Fibroblast of lung (primary cell): ENCODE measurements at regions not wholly inside any gene's neighbourhood (a gene's known extent, or its start where the extent isn't known, plus 50 kb on each side); places are given as distances from the start of the nearest gene placed in this dataset.

ENCODE experiments used
- DNase-seq, 2 donors: peaks; one replicate each; pipeline versions ENCODE4 v3.0.0 to v3.0.0-alpha.2; 2010; ENCODE audit warnings: low read depth in 2 of 2
- H2AFZ ChIP-seq: 2 replicates; pipeline ENCODE4 v1.5.1; 2012; ENCODE audit warnings: low read length, control low read depth, inconsistent platforms
- H3K27ac ChIP-seq: 2 replicates; pipeline ENCODE4 v1.5.1; 2011; ENCODE audit warnings: low read length, control low read depth; ENCODE audit not compliant: insufficient read depth
- H3K27me3 ChIP-seq: 2 replicates; pipeline ENCODE4 v1.5.1; 2011; ENCODE audit warnings: mild to moderate bottlenecking, low read length; ENCODE audit not compliant: control insufficient read depth, insufficient read depth
- H3K36me3 ChIP-seq: 2 replicates; pipeline ENCODE4 v1.5.1; 2011; ENCODE audit warnings: low read length; ENCODE audit not compliant: control insufficient read depth, insufficient read depth
- H3K4me1 ChIP-seq: 2 replicates; pipeline ENCODE4 v1.5.1; 2011; ENCODE audit warnings: low read length; ENCODE audit not compliant: control insufficient read depth, insufficient read depth; ENCODE audit errors: extremely low read depth
- H3K4me2 ChIP-seq: 2 replicates; pipeline ENCODE4 v1.5.1; 2011; ENCODE audit warnings: low read length, control low read depth; ENCODE audit not compliant: insufficient read depth; ENCODE audit errors: extremely low read depth
- H3K4me3 ChIP-seq, 4 experiments: fragments of 200-600 bp in 1 of 4; sonication (generic) in 1 of 4; replicated peaks in 1 of 4; 2 replicates each; pipeline ENCODE4 v1.5.1; 2011 to 2016; ENCODE audit warnings: low read length in 4 of 4, low read depth in 3 of 4, mild to moderate bottlenecking in 3 of 4, control low read depth in 2 of 4, inconsistent platforms in 1 of 4, mixed read lengths in 1 of 4; ENCODE audit not compliant: insufficient read depth in 1 of 4; ENCODE audit errors: control extremely low read depth in 1 of 4
- H3K79me2 ChIP-seq: 2 replicates; pipeline ENCODE4 v1.5.1; 2012; ENCODE audit warnings: mild to moderate bottlenecking, low read length, inconsistent platforms; ENCODE audit not compliant: control insufficient read depth, insufficient read depth
- H3K9ac ChIP-seq: 2 replicates; pipeline ENCODE4 v1.5.1; 2011; ENCODE audit warnings: mild to moderate bottlenecking, low read length, control low read depth; ENCODE audit not compliant: insufficient read depth
- H3K9me3 ChIP-seq: 2 replicates; pipeline ENCODE4 v1.5.1; 2012; ENCODE audit warnings: low read depth, low read length; ENCODE audit not compliant: control insufficient read depth, insufficient read depth
- H4K20me1 ChIP-seq: 2 replicates; pipeline ENCODE4 v1.5.1; 2011; ENCODE audit warnings: low read length; ENCODE audit not compliant: control insufficient read depth, insufficient read depth; ENCODE audit errors: extremely low read depth
- EZH2 ChIP-seq: IDR thresholded peaks from 2 replicates; pipeline ENCODE4 v1.5.1; 2012; ENCODE audit warnings: low read length, control low read depth, mild to moderate bottlenecking; ENCODE audit errors: missing control alignments
- TF ChIP-seq, protein P1 (sequence below), 2 donors: IDR thresholded peaks in 1 of 2; conservative IDR thresholded peaks in 1 of 2; 1 replicate in 1 of 2; 2 replicates in 1 of 2; pipeline ENCODE4 v1.5.1; 2011 to 2012; ENCODE audit warnings: low read length in 2 of 2, control low read depth in 1 of 2, inconsistent platforms in 1 of 2, low read depth in 1 of 2, mild to moderate bottlenecking in 1 of 2

DNA sequence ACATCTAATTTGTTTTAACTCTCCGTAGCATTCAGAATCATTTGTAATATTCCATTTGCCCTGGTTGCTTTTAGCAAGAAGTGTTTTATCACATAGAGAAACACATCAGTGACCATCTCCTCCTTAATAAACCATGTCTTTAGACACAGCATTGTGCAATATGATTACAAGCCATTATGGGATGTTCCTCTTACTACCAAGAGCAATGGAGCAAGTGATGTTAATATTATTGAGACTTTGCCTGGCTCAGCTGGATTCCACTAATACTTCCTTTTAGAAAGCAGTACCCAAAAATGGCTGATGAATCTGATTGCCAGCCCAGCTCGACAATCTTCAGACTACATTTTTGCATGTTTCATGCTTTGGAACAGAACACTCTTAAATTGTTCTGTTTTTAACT lies 364.2 kb downstream of the OSTF1 start:
- H2AFZ ChIP-seq, result no peak overlapping the region
- H3K9ac ChIP-seq, result no peak overlapping the region
- no peaks in the 10 kb centered on the region for H3K27me3 ChIP-seq
- H3K9me3 ChIP-seq, result no peaks in the 10 kb centered on the region
- H3K79me2 ChIP-seq, result no peaks in the 10 kb centered on the region
- no peak overlapping the region for H3K4me2 ChIP-seq
- DNase-seq, result no peak
- H3K36me3 ChIP-seq, result no peaks in the 10 kb centered on the region
- H4K20me1 ChIP-seq, result no peaks in the 10 kb centered on the region
- TF ChIP-seq, protein P1, sequence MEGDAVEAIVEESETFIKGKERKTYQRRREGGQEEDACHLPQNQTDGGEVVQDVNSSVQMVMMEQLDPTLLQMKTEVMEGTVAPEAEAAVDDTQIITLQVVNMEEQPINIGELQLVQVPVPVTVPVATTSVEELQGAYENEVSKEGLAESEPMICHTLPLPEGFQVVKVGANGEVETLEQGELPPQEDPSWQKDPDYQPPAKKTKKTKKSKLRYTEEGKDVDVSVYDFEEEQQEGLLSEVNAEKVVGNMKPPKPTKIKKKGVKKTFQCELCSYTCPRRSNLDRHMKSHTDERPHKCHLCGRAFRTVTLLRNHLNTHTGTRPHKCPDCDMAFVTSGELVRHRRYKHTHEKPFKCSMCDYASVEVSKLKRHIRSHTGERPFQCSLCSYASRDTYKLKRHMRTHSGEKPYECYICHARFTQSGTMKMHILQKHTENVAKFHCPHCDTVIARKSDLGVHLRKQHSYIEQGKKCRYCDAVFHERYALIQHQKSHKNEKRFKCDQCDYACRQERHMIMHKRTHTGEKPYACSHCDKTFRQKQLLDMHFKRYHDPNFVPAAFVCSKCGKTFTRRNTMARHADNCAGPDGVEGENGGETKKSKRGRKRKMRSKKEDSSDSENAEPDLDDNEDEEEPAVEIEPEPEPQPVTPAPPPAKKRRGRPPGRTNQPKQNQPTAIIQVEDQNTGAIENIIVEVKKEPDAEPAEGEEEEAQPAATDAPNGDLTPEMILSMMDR (conservative IDR thresholded peaks at IDR 0.05 in 1 of 2, IDR thresholded peaks at IDR 0.05 in 1 of 2; ENCODE audit: low read depth in 1 of 2, low read length in 2 of 2), result no peak
- H3K27ac ChIP-seq, result no peak overlapping the region
- no peak overlapping the region for H3K4me3 ChIP-seq
- H3K4me1 ChIP-seq, result no peaks in the 10 kb centered on the region

DNA sequence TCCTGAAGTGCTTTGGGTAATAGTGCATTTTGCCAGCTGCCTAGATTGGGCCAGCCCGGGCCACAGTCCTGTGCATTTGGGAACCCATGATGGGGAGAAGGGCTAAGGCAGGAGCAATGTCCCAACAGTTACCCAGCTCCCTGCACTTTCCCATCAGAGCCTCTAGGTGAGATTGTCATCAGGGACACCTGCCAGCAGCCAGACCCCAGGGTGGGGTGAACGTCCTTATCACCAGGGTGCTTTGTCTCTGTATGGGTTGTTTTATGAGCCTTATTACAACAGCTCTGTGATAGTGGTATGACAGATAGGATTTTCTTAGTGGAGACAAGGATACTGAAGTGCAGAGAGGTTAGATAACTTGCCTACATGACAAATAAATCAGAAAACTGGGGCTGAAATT lies 365.7 kb downstream of the OSTF1 start:
- Histone ChIP-seq H3K27ac (no peak overlapping the region), H3K27me3 (no peaks in the 10 kb centered on the region), H3K9ac (no peak overlapping the region), H3K4me3 (no peak overlapping the region), H3K4me2 (no peak overlapping the region), H4K20me1 (no peaks in the 10 kb centered on the region), H3K79me2 (no peaks in the 10 kb centered on the region), H3K9me3 (no peaks in the 10 kb centered on the region), H3K36me3 (no peaks in the 10 kb centered on the region), H2AFZ (no peak overlapping the region), H3K4me1 (no peaks in the 10 kb centered on the region)
- DNase-seq, result no peak
- TF ChIP-seq EZH2, result no peak

- no peaks in the 10 kb centered on the region for H3K27me3 ChIP-seq
- no peaks in the 10 kb centered on the region for H3K36me3 ChIP-seq
- no peak overlapping the region for H3K9ac ChIP-seq
These were observed 366.6 kb downstream of the OSTF1 start for GRCh38 chr9:75454891-75455290.

More at GRCh38 chr9:75454891-75455290, 366.6 kb downstream of the OSTF1 start:
- no peak overlapping the region for H2AFZ ChIP-seq
- no peaks in the 10 kb centered on the region for H3K4me1 ChIP-seq
- H3K9me3 ChIP-seq, result no peaks in the 10 kb centered on the region
- no peak overlapping the region for H3K27ac ChIP-seq
- no peak overlapping the region for H3K4me2 ChIP-seq
- DNase-seq, result no peak
- no peaks in the 10 kb centered on the region for H4K20me1 ChIP-seq
- H3K79me2 ChIP-seq, result no peaks in the 10 kb centered on the region
- TF ChIP-seq, protein P1 (conservative IDR thresholded peaks at IDR 0.05 in 1 of 2, IDR thresholded peaks at IDR 0.05 in 1 of 2; ENCODE audit: low read depth in 1 of 2, low read length in 2 of 2), result no peak
- TF ChIP-seq EZH2, result no peak
- no peak overlapping the region for H3K4me3 ChIP-seq
